Ishikawa (cell line): ENCODE measurements at regions not wholly inside any gene's neighbourhood (a gene's known extent, or its start where the extent isn't known, plus 50 kb on each side); places are given as distances from the start of the nearest gene placed in this dataset.

Experiments used
- FOXM1 ChIP-seq: IDR thresholded peaks from 2 replicates; pipeline ENCODE4 v1.6.1; 2012; ENCODE audit warnings: low read depth, borderline replicate concordance
- NFIC ChIP-seq: IDR thresholded peaks from 2 replicates; pipeline ENCODE4 v1.6.1; 2012
- RAD21 ChIP-seq: IDR thresholded peaks from 2 replicates; pipeline ENCODE4 v1.6.1; 2012; ENCODE audit warnings: low read depth
- REST ChIP-seq: IDR thresholded peaks from 2 replicates; pipeline ENCODE4 v1.6.1; 2012; ENCODE audit warnings: low read depth, mild to moderate bottlenecking
- TAF1 ChIP-seq: IDR thresholded peaks from 2 replicates; pipeline ENCODE4 v1.6.1; 2012; ENCODE audit warnings: low read depth, mild to moderate bottlenecking
- TCF12 ChIP-seq: IDR thresholded peaks from 2 replicates; pipeline ENCODE4 v1.6.1; 2012; ENCODE audit warnings: low read depth

GRCh38 chr13:99044764-99045163 lies 66.9 kb upstream of the DOCK9 start:
- TF ChIP-seq TAF1 (no peak), TCF12 (no peak), FOXM1 (no peak), RAD21 (no peak), NFIC (no peak), REST (no peak)
